ENCODE measurements at regions not wholly inside any gene's neighbourhood (a gene's known extent, or its start where the extent isn't known, plus 50 kb on each side); places are given as distances from the start of the nearest gene placed in this dataset.
"Not testable (repeated sequence)": the region's sequence is repeated elsewhere in the genome, so short reads cannot be mapped to it uniquely, and the experiment has no call there.

DNA sequence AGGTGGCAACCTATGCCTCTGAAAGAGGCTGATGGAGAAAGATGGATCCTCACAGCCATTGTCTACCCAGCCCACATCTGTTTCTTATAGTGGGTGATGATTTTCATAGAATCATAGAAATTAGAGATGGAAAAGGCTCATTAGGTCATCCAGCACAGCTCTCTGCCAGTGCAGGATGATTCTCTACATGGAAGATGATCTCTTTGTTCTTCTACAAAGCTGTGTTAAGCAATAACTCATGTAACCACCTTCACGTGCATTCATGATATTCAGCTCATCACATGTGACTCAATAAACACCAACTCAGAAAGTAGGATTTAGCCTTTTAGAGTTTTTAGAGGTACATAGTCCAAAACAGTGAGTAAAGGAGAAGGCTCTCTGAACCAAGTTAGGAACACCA lies 539.4 kb upstream of the ID2 start:
- DNase-seq = no peak
- no peaks in the 10 kb centered on the region for H3K36me3 Mint-ChIP-seq (ENCODE audit: low read depth)
- H3K9me3 Mint-ChIP-seq = no peaks in the 10 kb centered on the region
- H3K27ac Mint-ChIP-seq = no peak overlapping the region
- peaks cover 15% of the 10 kb centered on the region for H3K4me1 Mint-ChIP-seq (ENCODE audit: low read depth)
- no peaks in the 10 kb centered on the region for H3K27me3 Mint-ChIP-seq
- no peak overlapping the region for H3K4me3 Mint-ChIP-seq

DNA sequence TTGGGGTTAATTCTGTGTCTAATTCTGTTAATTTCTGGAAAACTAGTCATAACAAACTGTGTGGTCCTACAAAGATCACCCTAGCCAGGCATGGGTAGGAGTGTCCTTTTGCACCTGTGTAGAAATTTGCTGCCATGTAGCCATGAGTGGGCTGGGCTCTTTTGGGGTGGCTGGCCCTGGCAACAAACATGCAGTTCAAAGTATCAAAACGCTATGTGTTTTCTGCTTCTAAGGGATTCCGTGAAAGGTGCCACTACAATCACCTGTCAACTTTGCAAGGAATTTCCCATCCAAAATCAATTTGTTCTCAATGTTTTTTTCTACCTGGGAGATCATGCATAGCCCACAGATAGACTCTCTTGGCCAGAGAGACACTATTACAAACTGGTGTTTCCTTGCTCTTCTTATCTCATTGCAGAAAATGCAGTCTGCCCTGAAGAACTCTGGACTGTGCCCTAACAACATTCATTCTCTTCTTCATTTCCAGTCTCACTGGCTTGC lies 537.7 kb upstream of the ID2 start:
- Mint-ChIP-seq H3K9me3 (no peaks in the 10 kb centered on the region), H3K27me3 (no peaks in the 10 kb centered on the region), H3K4me3 (no peak overlapping the region), H3K27ac (no peak overlapping the region), H3K4me1 (ENCODE audit: low read depth) (peaks cover 17% of the 10 kb centered on the region), H3K36me3 (ENCODE audit: low read depth) (no peaks in the 10 kb centered on the region)
- DNase-seq = no peak

DNA sequence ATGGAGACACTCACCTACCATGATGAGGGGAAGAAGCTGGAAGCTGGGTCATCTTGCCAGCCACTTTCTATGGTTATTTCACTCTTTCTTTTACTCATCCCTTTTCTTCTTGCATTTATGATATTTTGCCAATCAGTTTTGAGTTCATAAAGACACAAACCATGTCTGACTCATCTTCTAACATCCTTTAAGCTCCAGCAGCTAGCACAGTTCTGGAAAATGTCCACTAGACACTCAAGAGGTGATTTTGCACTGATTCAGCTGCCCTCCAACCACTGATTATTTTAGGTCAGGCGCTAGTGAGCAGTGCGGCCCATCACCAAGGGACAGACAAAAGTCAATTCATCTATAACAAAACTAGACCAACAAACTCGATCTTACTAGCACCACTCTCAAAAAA lies 537.1 kb upstream of the ID2 start:
- no peak overlapping the region for H3K4me3 Mint-ChIP-seq
- no peaks in the 10 kb centered on the region for H3K9me3 Mint-ChIP-seq
- peaks cover 17% of the 10 kb centered on the region for H3K4me1 Mint-ChIP-seq (ENCODE audit: low read depth)
- no peak for DNase-seq
- H3K27ac Mint-ChIP-seq = no peak overlapping the region
- H3K27me3 Mint-ChIP-seq = no peaks in the 10 kb centered on the region
- no peaks in the 10 kb centered on the region for H3K36me3 Mint-ChIP-seq (ENCODE audit: low read depth)

DNA sequence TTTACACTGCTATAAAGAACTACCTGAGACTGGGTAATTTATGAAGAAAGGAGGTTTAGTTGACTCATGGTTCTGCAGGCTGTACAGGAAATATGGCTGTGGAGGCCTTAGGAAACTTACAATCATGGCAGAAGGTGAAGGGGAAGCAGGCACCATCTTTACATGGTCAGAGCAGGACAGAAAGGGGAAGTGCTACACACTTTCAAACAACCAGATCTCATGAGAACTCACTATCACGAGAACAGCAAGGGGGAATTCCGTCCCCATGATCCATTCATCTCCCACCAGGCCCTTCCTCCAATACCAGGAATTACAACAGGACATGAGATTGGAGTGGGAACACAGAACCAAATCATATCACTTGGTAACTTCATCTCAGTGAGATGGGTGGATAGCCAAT lies 536.5 kb upstream of the ID2 start:
- peaks cover 17% of the 10 kb centered on the region for H3K4me1 Mint-ChIP-seq (ENCODE audit: low read depth)
- not testable (repeated sequence) for H3K9me3 Mint-ChIP-seq; H3K4me3 Mint-ChIP-seq; H3K36me3 Mint-ChIP-seq (ENCODE audit: low read depth); H3K27me3 Mint-ChIP-seq; H3K27ac Mint-ChIP-seq; DNase-seq

DNA sequence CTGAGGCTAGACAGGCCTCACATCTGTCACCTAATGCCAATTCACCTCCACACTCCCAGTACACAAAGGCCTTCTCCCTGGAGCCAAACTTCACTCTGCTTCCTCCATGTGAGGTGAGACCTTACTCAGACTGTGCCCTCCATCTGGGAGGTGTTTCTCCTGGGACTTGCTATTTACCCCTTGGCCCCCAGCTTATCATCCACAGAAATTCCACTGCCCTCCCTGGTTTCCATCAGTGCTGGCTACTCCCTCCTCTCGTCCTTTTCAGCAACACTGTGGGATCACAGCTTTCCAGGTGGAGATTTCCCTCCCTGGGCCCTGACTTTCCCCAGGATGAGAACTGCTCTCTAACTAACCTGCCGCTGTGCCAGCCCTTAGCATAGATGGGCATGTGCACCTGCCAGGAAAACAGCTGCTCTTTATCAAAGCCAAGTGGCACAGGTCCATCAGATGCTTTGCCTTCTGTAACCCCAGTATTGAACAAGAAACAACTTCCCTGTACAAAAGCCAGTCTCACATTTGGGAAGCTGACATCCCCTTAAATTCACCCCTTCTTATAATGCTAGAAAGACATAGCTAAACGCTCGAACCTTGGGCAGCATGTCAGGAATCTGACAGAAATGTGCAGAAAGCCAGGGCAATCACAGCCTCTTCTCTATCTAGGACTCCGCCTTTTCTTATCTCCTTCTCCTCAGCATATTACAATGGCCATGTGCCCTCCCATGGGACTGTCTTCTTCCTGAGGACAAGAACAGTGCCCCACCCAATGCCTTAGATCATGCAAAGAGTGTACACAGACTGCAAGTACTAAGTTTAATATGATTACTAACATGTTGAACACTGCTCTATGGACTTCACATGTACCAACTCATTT lies 535.5 kb upstream of the ID2 start:
- Mint-ChIP-seq H3K27ac (no peak overlapping the region), H3K4me3 (no peak overlapping the region), H3K4me1 (ENCODE audit: low read depth) (peaks cover 12% of the 10 kb centered on the region), H3K27me3 (no peaks in the 10 kb centered on the region), H3K36me3 (ENCODE audit: low read depth) (no peaks in the 10 kb centered on the region), H3K9me3 (no peaks in the 10 kb centered on the region)
- no peak for DNase-seq

DNA sequence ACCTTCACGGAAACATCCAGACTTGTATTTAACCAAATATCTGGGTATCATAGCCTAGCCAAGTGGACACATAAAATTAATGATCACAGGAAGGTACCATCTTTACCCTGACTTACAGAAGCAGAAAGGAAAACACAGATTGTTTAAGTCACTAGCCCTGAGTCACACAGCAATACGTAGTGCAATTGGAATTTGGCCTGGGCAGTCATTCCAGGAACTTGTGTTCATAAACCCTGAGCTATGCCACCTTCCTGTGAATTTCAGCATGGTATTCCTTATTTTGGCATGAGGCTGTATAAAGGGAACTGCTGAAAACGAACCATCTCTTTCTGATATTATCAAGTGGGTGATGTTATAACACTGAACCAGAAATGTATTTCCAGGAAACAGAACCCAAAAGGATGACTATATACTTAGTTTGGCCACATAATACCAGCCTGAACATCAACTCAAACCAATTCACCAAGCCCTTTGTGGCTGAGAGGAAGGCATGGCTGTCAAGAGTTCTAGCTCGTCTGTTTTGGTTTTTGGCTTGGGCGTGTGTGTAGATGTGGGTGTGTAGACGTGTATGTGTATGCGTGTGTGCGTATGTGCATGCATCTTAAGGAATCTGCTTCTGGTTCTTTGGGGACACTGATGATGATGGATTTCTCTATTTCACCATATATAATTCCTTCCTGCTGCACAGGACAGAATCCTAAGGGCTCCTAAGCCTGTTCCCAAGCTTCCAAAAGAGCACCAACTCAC lies 533.4 kb upstream of the ID2 start:
- peaks cover 24% of the 10 kb centered on the region for H3K4me1 Mint-ChIP-seq (ENCODE audit: low read depth)
- peaks cover 5% of the 10 kb centered on the region for H3K9me3 Mint-ChIP-seq

DNA sequence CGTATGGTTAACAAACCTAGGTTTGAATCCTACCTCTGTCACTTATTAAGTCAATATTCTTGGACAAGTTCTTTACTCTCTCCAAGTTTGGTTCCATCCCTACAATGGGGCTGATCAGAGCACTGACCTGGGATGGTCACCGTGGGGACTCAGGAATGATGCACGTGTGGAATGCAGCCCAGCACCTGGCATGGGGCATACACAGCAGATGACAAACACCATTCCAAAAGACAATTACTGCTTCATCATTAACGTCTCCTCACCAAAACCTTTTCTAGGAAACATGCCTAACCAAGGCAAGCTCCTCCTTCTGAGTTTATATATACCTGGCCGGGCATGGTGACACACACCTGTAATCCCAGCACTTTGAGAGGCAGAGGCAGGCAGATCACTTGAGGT lies 532.9 kb upstream of the ID2 start:
- Mint-ChIP-seq H3K36me3 (ENCODE audit: low read depth) (no peaks in the 10 kb centered on the region), H3K27me3 (no peaks in the 10 kb centered on the region), H3K4me3 (no peak overlapping the region), H3K9me3 (peaks cover 7% of the 10 kb centered on the region), H3K4me1 (ENCODE audit: low read depth) (peaks cover 28% of the 10 kb centered on the region), H3K27ac (no peak overlapping the region)
- DNase-seq = no peak

More for the DNA sequence above, 533.4 kb upstream of the ID2 start:
- H3K27ac Mint-ChIP-seq = no peak overlapping the region
- H3K4me3 Mint-ChIP-seq = no peak overlapping the region
- DNase-seq = no peak
- no peaks in the 10 kb centered on the region for H3K36me3 Mint-ChIP-seq (ENCODE audit: low read depth)
- no peaks in the 10 kb centered on the region for H3K27me3 Mint-ChIP-seq

DNA sequence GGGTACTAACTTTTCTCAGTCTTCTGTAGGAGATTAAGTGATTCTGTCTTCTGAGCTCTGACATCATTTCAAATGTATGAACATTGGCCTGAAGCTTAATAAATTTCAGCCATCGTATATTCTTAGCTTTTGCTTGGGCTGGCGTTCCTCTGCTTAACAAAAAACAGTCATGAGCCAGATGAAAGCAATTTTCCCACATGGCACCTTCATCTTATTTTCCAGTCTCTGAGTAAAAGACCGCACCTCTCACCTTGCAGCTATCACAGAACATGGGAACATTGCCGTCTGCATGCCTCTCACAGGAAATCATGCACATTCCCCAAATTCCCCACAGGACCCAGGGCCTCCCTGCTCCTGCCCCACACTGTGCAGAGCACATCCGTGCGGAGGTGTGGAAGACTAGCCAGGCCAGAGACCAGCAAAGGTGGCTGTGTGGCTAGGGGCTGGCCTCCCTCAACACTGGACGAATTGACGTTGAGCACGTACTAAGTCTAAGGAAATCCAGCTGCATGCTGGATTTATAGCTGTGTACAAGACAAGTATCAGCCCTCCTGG lies 531.8 kb upstream of the ID2 start:
- Mint-ChIP-seq H3K27me3 (no peaks in the 10 kb centered on the region), H3K4me1 (ENCODE audit: low read depth) (peaks cover 31% of the 10 kb centered on the region), H3K27ac (no peak overlapping the region), H3K4me3 (no peak overlapping the region), H3K9me3 (peaks cover 14% of the 10 kb centered on the region), H3K36me3 (ENCODE audit: low read depth) (peaks cover 3% of the 10 kb centered on the region)
- no peak for DNase-seq

DNA sequence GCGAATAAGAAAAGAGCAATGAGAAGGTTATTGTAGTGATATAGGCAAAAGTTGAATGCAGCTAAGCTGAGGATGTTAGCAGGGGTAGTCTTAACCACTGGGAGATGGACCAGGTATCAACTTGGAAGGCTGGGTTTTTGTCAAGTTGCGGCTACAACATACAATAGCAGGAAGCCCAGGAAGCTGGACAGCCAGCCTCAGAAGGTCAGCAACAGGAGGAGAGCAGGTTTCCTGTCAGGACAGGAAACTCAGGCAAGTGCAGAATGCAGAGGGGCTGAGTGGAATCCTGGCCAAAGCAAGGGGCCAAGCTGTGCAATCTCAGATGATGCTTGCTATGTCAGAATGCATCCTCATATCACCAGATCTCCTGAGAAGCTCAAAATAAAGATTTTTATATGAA lies 530.0 kb upstream of the ID2 start:
- peaks cover 20% of the 10 kb centered on the region for H3K9me3 Mint-ChIP-seq
- H3K4me1 Mint-ChIP-seq (ENCODE audit: low read depth) = peaks cover 37% of the 10 kb centered on the region
- no peak overlapping the region for H3K4me3 Mint-ChIP-seq
- no peaks in the 10 kb centered on the region for H3K27me3 Mint-ChIP-seq
- H3K27ac Mint-ChIP-seq = no peak overlapping the region
- DNase-seq = no peak
- H3K36me3 Mint-ChIP-seq (ENCODE audit: low read depth) = peaks cover 8% of the 10 kb centered on the region

DNA sequence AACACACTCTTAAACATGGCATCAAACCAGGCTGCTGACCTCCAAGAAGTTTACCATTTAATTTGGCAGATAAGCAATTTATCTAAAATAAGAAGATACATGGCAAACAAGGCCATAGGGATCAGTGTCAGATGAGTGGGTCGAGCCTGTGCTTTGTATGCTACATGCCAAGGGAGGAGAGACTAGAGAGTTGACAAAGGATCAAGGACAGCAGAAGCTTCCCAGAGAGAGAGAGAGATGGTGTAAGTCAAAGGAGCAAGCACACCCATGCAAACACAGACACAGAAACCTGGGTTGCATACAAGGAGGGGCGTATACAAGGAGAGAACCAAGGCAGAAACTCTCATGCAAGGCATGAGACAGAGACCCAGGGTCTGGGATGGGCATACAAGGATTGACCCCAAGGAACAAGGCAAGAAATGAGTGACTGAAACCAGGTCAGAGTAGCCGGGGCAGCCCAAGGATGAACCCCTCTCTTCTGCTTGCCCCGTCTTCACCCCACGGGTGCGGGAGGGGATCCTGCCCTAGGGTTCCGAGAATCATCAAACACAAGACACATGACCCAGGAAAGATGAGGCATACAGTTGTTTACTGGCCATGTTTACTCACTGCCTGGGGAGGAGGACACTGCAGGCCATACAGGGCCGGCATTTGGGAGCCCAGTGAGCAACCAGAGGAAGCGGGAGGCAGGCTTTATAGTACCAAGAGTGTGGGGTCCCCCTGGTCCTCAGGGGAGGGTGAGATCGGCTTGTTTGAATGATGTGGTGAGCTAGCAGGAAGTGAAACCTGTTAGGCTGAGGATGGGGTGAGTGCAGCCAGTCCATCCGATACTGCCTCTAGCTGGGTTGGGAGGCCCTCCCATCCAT lies 529.2 kb upstream of the ID2 start:
- Mint-ChIP-seq H3K4me1 (ENCODE audit: low read depth) (peaks cover 39% of the 10 kb centered on the region), H3K36me3 (ENCODE audit: low read depth) (peaks cover 8% of the 10 kb centered on the region), H3K9me3 (peaks cover 22% of the 10 kb centered on the region), H3K27me3 (no peaks in the 10 kb centered on the region), H3K27ac (no peak overlapping the region), H3K4me3 (no peak overlapping the region)
- no peak for DNase-seq

DNA sequence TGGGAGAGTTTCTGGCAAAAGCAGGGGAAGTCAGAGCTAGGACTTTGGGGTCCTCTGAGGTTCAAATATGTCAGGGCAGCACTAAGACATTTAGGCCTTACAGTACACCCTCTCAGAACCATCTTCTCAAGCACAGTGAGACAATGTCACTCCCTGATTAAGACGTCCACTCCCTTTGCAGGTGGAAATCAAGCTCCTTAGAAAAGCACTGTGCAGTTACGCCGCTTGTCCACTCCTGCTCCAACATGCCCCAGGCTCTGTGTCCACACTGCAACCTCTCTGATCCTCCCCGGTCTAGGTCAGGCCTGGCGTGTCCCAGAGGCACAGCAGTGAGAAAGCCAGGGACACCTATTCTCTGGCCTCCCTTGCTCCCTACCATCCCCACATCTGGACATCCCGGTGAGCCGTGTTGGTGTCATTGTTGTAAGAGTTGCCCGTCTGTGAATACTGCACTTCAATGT lies 528.6 kb upstream of the ID2 start:
- no peak overlapping the region for H3K27ac Mint-ChIP-seq
- H3K4me1 Mint-ChIP-seq (ENCODE audit: low read depth) = peaks cover 39% of the 10 kb centered on the region
- H3K9me3 Mint-ChIP-seq = peaks cover 22% of the 10 kb centered on the region
- no peak overlapping the region for H3K4me3 Mint-ChIP-seq
- peaks cover 8% of the 10 kb centered on the region for H3K36me3 Mint-ChIP-seq (ENCODE audit: low read depth)
- no peaks in the 10 kb centered on the region for H3K27me3 Mint-ChIP-seq
- DNase-seq = no peak

DNA sequence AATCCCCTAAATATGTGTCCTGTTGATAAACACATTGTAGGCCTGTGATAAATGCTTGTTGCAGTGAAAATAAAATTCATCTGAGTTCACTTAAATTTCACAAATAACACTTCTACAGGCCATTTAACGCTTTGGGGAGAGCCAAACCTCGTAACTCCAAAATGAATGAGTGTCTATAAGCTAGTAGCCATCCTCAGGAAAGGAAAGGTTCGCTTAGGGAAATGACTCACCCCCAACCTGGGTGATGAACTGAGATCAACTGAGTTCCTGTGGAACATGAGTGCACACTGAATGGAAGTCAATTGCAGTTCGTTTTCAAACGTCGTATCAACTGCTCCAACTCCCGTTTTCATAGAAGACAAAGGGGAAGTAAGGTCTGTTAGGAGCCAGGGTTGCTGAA lies 527.6 kb upstream of the ID2 start:
- Mint-ChIP-seq H3K4me3 (no peak overlapping the region), H3K27ac (peak overlapping the region; percentile 94), H3K27me3 (no peaks in the 10 kb centered on the region), H3K4me1 (ENCODE audit: low read depth) (peaks cover 36% of the 10 kb centered on the region), H3K36me3 (ENCODE audit: low read depth) (peaks cover 8% of the 10 kb centered on the region), H3K9me3 (peaks cover 22% of the 10 kb centered on the region)
- DNase-seq = no peak

DNA sequence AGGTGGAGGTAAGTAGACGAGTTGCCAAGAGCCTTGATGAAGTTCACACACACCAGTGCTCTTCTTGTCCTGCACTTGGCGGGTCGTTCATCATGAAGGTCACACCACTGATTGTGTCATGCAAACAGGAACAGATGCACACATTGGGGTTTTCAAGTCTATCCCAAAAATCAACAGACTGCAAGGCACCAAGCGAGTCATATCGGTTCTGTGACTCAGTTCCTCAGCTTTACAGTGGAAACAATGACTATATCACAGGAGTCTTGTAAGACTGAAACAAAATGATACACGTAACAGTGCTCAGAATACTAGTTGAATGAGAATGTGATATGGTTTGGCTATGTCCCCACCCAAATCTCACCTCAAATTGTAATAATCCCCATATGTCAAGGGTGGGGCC lies 526.9 kb upstream of the ID2 start:
- Mint-ChIP-seq H3K27me3 (no peaks in the 10 kb centered on the region), H3K4me1 (ENCODE audit: low read depth) (peaks cover 36% of the 10 kb centered on the region), H3K4me3 (no peak overlapping the region), H3K9me3 (peaks cover 22% of the 10 kb centered on the region), H3K27ac (peak overlapping the region; percentile 94), H3K36me3 (ENCODE audit: low read depth) (peaks cover 8% of the 10 kb centered on the region)
- peak; percentile 57 for DNase-seq

Data from activated T-cell treated with anti-CD3 and anti-CD28 coated beads, Interleukin-2, amount 50 U/mL, for 24 hours (primary cell).